Stimulated activated CD4-positive, alpha-beta T cell treated with anti-CD3 and anti-CD28 coated beads, TNF-alpha, amount 100 ng/mL, for 48 hours (primary cell): ENCODE measurements at regions not wholly inside any gene's neighbourhood (a gene's known extent, or its start where the extent isn't known, plus 50 kb on each side); places are given as distances from the start of the nearest gene placed in this dataset.

Source experiments
- DNase-seq, 3 donors: peaks; one replicate each; pipeline ENCODE4 v3.0.0-alpha.2; 2020; ENCODE audit warnings: low read depth in 3 of 3

DNA sequence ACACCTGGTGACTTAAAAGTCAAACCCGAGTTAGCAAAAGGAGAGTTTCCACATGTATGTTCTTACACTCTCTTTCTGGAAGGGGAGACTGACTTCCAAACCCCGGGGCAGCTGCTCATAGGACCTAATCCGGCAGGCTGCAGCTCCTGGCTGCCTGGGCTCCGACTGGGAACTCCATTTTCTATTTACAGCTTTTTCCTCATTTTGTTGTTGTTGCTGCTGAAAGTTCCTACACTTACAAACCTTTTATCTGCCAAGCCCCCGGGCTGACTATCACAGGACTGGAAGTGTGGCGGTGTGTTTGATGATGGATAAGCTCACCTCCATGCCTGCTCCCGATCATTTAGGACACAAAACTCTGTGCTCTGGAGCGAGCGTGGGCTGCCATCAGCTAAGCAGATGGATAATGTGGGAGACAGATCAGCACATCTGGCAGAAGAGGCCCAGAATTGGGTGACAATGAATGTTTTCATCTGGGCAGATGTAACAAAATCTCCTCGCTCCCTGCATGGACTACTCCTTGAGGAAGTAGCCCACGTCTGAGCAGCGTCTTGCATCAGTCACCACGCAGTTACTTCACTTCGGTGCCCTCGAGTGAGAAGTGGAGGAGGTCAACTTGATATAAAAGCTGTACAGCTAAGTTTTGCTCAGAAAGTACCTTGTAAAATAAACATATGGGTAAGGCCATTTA lies 114.4 kb upstream of the COPS8 start:
- no peak for DNase-seq

DNA sequence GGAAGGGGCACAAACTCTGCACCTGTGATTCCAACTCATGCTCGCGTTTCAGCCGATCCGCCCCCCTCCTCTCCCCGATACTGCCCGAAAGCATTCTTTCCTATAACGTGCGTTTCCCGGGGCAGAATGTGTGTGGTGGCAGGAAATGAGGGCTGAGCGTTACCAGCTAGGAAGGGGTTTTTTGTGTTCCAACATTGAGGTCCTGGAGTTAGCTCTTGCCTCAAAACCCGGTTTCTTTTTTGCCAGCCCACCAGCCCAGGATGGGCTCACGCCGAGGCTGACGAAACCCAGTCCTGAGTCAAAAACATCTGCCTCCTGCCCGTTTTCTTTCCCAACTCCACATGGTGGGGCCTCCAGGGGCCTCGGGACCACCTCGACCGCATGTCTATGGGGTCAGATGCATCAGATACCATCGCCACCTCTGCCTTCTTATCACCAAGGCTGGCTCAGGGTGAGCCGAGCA lies 113.7 kb upstream of the COPS8 start:
- no peak for DNase-seq

DNA sequence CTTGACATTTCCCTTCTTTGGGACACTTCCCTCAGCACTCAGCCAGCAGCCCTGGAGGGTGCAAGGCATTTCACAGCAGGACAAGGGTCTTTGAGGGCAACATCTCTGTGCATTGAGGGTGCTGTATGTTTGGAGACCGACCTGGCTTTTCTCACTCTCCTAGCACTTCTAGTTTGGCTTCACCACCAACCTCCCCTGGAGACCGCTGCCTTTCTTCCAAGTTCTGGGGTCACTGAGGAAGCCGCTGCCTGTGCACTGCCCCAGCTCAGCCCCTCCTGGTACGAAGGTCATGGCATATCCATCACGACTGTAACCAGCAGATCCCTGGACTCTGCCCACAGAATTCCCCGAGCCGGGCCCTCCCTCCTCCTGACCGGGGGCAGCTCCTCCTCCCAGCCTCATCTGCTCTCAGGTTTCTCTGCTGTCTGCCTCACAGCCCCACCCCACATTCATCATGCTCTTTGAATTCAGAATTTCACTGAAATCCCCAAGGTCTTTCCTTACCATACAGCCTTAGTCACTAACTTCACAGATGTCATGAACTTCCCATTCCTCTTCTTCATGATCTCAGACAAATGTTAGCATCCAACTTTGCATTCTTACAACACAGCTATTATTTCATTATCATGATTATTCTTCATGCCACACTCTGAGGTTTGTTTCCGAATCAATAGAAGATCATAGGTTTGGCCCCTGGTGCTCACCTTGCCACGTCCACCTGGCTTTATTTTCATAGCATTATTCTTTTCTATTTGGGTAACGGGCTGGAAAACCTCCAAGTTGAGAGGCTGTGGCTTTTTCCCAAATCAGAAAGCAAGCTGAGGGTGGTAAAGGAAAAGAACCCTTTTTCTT lies 113.0 kb upstream of the COPS8 start:
- no peak for DNase-seq

DNA sequence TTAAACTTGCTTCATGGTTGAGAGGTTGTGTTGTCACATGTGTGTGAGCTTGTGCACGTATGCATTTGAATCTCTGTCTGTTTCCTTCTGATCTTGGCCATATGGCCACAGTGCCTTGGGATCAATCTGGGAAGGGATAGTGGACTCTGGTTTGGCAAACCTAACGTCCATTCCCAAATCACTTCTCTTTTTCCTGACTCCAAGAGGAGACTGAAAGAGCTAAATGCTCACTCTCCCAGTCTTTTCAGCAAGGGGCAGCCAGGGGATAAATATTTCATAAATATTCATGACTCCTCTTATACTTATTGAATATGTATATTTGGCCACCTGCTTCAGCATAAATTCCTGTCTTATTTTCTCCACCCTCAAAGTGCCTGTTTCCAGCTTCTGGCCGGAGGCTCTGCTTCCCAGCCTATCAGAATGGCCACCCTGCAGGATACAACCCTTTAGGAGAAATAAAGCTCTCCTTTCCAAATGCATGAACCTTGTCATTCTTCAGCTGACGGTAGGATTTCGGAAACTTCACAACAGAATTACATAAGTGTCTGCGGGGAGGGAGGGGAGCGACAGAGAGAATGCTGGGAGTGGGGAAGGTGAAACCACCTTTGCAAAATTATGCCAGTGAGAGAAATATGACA lies 112.2 kb upstream of the COPS8 start:
- no peak for DNase-seq

DNA sequence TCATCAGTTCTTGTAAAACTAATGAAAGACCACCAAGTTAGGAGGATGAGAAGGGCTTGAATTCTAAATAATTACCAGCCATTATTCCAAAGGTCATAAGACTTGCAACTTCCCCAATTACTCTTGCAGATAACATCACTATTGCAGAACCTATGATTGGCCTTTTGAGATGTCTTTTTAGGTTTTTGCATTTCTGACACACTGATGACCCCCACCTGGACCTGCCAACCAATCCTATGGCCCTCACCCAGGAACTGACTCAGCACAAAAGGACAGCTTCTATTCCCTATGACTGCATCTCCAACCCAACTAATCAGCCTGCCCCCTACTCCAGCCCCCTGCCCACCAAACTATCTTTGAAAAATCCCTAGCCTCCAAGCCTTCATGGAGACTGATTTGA lies 111.5 kb upstream of the COPS8 start:
- no peak for DNase-seq

DNA sequence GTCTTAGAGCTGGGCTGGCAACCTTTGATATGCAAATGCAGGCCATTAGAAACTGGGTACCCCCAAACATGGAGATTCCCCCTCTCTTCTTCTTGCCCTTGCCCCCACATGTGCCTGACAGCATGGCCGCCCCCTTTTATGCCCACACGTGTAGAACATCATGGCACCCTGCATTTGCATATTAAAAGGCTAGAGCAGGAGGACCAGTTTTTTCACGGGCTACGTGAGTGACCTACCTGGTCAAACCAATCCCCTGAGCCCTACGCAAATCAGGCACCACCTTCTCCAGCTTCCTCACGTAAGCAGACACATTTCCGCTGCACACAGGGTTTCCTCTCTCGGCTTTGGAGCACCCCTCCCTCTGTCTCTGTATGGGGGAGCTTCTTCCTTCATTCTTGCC lies 110.9 kb upstream of the COPS8 start:
- no peak for DNase-seq

DNA sequence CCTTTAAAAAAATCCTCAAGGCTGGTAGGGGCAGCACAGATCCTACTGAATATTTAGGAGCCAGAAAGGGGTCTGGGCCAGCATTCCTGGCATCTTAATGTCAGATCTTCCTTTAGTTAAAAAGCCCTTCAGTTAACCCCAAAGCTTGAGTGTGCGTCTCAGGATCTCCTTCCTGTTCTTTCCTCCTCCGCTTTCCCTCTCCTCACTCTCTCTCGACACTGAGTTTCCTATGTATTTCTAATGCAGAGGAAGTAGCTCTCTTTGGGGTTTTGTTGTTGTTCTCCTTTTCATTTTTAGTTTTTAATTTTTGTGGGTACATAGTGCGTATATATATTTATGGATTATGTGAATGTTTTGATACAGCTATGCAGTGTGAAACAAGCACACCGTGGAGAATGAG lies 109.9 kb upstream of the COPS8 start:
- no peak for DNase-seq

DNA sequence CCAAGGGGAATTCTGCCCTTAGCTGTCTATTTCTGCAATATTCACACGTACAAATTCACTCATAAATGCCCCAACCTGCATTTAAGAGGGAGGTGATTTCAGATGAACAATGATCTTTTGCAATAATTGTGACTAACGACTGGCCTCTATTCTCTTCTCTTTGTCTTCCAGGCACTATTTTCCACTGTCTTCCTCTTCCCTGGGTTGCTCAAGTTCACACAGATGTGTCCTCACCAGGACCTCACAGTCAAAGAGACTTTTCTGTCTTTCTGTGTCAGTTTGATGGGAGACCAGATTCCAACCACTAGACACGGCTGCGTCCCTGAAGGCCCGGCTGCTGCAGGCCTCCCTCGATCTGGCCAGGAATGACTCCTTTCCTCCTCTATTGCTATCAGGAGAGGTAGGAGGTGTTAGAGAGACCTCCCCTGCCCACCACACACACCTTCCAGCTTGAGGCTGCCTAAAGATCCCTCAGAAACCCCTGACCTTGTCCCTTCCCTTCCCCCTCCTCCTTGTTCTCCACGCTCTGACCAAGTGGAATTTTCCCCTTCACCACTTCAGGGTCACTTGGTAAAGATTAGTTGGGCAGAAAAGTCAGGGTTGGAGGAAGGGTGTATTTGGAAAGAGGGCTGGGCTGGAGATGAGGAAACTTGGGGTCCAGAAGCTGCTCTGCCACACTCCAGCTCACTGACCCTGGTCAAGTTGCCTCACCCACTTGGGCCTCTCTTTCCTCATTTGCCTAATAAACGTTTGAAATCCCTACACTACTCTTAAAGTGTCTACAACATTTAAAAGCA lies 109.2 kb upstream of the COPS8 start:
- no peak for DNase-seq

DNA sequence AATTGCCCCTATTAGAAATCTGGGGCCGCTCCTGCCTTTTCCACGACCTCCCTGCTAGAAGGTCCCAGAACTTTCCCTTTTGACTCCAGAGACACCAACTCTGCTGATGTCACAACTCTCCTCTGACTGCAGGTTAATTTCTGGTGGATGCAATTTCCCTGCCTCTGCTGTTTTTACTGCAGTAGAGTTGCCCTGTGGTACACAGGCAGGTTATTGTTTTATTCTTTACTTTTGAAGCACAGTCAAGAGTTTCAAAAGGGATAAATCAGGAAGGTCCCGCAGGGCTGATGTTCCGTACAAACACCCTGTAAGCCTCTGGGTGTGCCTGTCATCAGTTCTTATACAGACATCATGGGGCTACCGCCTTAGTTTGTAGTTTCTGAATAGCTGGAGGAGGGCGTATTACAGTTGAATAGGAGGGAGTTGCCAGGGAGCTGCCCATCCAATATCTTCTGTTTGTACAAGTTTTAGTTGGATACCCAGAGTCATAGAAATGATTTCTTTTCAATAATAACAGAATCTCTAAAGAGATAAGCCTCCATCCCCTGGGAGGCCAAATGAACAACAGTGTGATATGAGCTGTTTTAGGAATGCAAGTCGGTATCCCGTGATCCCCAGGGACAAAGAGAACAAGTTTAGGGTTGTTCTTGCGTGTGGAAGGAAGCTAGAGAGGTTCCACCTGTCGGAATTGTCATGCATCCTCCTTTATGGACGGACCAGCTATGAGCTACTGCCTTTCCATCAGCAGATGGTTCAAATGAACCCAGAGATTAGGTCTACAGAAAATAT lies 108.4 kb upstream of the COPS8 start:
- DNase-seq: no peak

DNA sequence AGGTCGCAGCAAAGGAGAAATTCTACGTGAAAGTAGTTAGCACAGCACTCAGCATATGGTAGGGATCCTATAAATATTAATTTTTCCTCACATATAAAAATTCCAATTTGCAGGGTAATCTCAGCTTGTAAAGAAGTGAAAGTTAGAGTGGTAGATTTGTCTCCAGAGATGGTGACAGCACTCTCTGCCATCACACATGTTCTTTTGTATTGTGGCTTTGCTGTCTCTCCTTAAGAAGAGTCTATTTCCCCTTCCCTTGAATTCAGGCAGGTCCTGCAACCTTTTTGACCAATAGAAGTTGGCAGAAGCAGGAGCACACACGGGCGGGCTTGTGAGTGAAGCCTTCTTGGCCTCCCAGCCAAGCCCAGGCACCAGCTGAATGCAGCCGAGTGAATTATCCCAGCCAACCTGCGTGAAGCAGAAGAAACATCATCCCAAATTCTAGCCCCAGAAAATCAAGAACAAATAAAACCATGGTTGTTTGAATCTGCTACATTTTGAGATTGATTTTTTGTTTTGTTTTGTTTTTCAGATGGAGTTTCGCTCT lies 107.8 kb upstream of the COPS8 start:
- no peak for DNase-seq

DNA sequence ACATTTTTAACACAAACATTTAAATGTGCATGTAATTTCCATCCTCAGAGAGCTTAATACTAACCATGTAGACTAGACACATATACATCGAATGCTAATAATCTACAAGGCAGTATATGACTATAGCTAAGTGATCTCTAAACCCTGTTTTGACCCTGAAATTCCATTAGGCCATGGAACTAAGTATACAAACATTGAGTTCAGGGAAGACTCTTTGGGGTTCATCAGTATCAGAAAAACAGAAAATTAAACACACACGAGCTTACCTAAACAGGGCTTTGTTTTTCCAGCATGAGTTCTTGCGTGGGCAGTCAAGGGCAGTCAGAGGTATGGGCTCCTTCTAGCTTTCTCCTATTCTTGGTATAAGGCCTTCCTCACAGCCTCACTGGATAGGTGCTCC lies 106.0 kb upstream of the COPS8 start:
- DNase-seq: no peak

DNA sequence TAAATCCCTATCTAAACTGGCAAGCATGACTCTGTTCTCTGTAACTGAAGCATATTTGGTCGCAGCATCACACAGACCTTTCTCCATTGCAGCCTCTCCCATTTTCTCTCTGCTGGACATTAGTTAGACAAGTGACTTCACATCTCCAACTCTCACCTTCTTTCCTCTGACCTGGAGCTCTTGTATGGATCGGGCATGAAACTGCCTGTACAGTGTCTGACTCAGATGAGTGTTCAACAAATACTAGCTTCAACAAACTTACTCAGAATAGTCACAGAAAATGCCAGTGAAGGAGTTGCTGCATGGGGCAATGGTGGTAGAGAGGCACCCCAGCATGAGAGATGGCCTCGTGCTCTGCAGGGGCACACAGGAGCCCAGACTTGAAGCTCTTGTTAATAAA lies 104.7 kb upstream of the COPS8 start:
- no peak for DNase-seq

DNA sequence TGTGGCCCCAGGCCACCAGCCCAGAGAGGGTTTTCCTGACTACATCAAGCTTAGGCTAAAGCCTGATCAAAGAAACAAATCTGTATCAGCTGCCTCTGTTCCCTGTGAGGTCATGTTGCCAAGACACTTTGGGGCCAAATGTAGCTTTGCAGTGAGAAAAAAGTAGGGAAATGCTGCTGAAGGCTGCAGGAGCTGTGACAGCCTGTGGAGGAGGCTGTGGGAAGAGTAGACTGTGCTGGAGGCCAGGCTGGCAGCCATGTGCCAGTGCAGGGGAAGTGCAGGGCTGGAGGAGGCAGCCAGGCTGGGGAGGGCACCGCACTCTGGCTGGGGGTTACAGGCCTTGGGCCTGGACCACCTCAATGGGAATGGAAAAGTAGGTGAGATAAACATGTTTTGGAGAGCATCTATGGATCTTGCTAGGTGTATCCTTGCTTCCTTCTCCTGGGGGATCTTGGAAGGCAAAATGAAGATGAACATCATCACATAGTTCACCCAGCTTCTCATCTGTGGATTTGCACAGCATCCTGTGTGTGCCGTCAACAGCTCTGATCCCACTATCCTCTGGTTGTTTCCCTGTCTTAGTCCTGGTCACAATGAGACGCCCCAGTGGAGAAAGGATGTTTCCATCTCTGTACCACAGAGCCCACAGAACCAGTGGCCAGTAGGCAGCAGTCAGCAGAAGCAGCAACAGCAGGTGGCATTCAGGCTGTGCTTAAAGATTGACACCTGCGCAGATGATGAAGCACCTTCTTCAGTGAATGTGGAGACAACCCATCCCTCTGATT lies 103.8 kb upstream of the COPS8 start:
- DNase-seq: no peak

DNA sequence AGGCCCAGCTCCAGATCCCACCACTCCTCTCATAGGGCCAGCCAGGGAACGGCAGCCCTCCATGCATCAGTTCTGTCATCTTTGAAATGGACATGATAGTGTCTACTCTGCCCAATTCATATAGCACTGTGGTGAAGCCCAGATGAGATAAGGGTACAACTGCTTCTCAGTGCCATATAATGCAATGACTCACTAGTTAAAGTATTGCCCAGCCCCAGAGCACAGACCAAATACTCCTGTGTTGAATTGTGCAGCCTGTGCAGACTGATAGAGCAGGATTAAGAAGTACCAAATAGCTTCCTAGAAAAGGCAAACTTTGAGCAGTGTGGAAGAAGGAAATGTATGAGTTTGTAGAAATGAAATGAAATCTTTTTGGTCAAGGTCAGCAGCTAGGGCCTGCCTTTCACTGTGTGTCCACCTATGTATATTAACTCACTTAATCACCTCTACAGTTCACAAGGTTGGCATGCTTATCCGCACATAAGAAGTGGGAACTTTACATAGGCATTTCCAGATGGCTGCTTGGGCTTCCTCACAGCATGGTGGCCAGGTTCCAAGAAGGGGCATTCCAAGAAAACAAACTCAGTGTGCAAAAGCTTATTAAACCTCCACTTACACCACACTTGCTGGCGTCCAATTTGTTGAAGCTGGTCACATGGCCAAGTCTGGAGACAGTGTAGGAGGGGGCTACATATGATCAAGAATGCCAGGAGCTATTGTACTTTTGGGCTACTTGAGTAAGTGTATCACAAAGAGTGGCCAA lies 102.8 kb upstream of the COPS8 start:
- no peak for DNase-seq

DNA sequence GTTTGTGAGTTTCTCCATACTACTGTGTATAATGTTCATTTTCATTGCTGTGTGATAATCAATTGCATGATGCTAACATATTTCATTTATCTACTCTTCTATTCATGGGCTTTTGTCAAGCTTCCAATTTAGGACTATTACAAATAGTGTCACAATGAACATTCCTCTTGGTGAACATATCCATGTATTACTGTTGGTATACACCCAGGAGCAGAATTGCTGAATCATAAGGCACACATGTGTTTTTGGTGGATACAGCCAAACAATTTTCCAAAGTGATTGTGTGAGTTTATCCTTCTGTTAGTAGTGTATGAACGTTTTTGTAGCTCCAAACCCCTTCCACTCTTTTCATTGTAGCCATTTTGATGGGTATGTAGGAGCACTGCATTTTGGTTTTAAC lies 101.6 kb upstream of the COPS8 start:
- DNase-seq: no peak

DNA sequence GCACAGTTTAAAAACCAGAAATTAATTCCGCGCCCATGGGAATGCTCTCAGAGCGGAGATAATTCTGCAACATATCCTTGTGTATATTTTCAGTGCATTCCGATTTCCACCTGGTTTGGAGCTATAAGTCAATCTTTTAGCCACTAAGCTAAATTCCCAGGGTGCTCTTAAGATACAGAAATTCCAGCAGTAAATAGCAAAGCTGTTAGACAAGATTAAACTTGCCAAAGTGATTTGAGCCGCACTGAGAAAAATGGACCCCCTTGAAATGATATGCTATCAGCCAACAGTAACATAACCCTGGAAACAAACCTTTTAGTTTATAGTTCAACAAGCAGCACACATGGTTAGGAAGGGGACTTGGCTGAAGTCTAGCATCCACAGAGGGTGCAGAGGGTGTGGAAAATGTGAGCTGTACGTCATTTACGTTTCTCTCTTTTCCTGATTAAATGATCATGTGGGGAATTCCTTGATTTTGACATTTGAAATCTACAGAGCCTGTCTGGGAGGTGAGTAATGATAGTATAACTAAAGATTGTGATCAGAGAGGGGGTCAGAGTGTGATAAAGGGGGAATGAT lies 99.8 kb upstream of the COPS8 start:
- no peak for DNase-seq

DNA sequence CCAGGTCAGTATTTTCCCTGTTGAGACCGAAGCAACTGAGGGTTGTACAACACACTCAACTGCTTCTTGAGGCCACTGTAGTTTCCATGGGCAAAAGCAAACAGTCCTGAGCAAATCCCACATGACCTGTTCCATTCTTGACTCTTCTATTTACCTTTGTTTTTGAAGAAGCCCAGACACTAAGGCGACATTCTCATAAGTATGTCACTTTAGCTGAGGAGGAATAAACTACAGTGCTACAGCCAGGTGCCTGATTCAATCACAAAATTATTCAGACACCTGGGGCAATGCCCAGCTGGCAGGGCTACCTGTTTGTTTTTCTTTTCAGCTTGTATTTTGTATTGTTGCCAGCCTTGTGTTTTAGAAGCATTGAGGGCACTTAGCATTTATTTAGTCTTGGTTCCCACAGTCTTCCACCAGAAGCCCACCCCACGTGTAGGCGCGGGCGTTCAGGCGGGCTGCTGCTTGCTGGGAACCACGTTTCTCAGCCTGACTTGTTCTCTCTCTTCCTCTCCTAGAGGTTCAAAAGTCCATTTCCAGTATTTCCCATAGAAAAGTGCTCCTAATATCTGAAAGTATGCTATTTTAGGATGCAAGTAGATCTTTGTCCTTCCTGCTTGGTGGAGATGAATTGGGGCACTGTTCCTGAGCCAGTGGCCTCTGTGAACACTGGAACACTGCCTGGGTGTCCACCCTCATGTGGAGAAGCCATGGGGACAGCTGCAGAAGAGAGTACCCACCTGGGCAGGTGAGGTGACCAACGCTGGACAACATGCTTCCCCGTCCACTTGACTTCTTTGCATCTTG lies 99.0 kb upstream of the COPS8 start:
- no peak for DNase-seq

DNA sequence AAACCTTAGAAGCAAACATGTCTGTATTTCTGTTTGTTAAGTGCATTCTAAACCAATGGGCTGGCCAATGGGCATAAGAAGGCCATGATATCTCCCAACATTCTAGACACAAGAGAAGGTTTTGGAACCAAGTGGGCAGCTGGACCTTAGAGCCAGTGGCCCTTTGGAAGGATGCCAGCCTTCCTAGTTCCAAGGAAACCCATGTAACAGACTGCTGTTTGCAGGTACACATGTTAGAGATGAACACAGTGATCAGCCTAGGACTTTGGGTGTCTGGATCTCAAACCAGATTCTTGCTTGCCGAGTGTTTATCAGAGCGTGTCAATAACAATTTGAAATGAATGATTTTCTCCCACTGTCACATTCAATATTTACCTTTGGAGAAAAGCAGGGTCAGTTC lies 97.5 kb upstream of the COPS8 start:
- no peak for DNase-seq
